CD14-positive monocyte (primary cell): ENCODE measurements at regions not wholly inside any gene's neighbourhood (a gene's known extent, or its start where the extent isn't known, plus 50 kb on each side); places are given as distances from the start of the nearest gene placed in this dataset.

Experiments
- DNase-seq, 3 donors: peaks; one replicate each; pipeline ENCODE4 v3.0.0-alpha.2; 2011 to 2022
- H2AFZ ChIP-seq: 2 replicates; pipeline ENCODE4 v1.6.0; 2012; ENCODE audit warnings: mild to moderate bottlenecking, low read depth, low read length, inconsistent platforms; ENCODE audit not compliant: insufficient read depth, poor library complexity, severe bottlenecking
- H3K27ac ChIP-seq, 2 donors: 1 replicate in 1 of 2; 2 replicates in 1 of 2; pipeline ENCODE4 v1.5.1; 2012 to 2013; ENCODE audit warnings: low read length in 2 of 2, control low read depth in 1 of 2, inconsistent platforms in 1 of 2, low read depth in 1 of 2, mild to moderate bottlenecking in 1 of 2
- H3K27me3 ChIP-seq, 2 donors: one replicate each; pipeline versions ENCODE4 v1.6.0 to v1.6.1; 2011 to 2013; ENCODE audit warnings: low read length in 2 of 2; ENCODE audit not compliant: control insufficient read depth in 2 of 2, insufficient read depth in 2 of 2
- H3K36me3 ChIP-seq, 2 donors: replicated peaks in 1 of 2; 1 replicate in 1 of 2; 2 replicates in 1 of 2; pipeline versions ENCODE4 v1.5.1 to v1.6.1; 2012 to 2013; ENCODE audit warnings: low read length in 2 of 2, control low read depth in 1 of 2, inconsistent platforms in 1 of 2, mild to moderate bottlenecking in 1 of 2; ENCODE audit not compliant: insufficient read depth in 2 of 2, control insufficient read depth in 1 of 2
- H3K4me1 ChIP-seq, 2 donors: 1 replicate in 1 of 2; 2 replicates in 1 of 2; pipeline versions ENCODE4 v1.5.1 to v1.6.1; 2012 to 2013; ENCODE audit warnings: low read length in 2 of 2, control low read depth in 1 of 2, inconsistent platforms in 1 of 2, mild to moderate bottlenecking in 1 of 2, moderate library complexity in 1 of 2; ENCODE audit not compliant: insufficient read depth in 2 of 2, control insufficient read depth in 1 of 2
- H3K4me2 ChIP-seq: replicated peaks from 2 replicates; pipeline ENCODE3; 2012; ENCODE audit warnings: low read length, moderate library complexity, mild to moderate bottlenecking; ENCODE audit not compliant: poor library complexity, severe bottlenecking; ENCODE audit errors: extremely low read depth
- H3K4me3 ChIP-seq, 3 experiments: fragments of 200-600 bp in 1 of 3; sonication (generic) in 1 of 3; replicated peaks in 1 of 3; 1 replicate in 2 of 3; 2 replicates in 1 of 3; pipeline ENCODE4 v1.5.1; 2011 to 2013; ENCODE audit warnings: low read length in 3 of 3, mild to moderate bottlenecking in 3 of 3, control low read depth in 2 of 3, low read depth in 2 of 3, inconsistent platforms in 1 of 3, moderate library complexity in 1 of 3
- H3K79me2 ChIP-seq: 2 replicates; pipeline ENCODE4 v1.6.0; 2012; ENCODE audit warnings: mild to moderate bottlenecking, control low read depth, inconsistent platforms, low read length, moderate library complexity; ENCODE audit not compliant: insufficient read depth
- H3K9ac ChIP-seq: 2 replicates; pipeline ENCODE4 v1.6.0; 2017; ENCODE audit warnings: low read length, mild to moderate bottlenecking; ENCODE audit not compliant: insufficient read depth, poor library complexity, severe bottlenecking
- H3K9me3 ChIP-seq, 2 donors: replicated peaks in 1 of 2; 1 replicate in 1 of 2; 2 replicates in 1 of 2; pipeline versions ENCODE4 v1.5.1 to v1.6.1; 2012 to 2013; ENCODE audit warnings: low read length in 2 of 2, control low read depth in 1 of 2; ENCODE audit not compliant: control insufficient read depth in 1 of 2, insufficient read depth in 1 of 2
- H4K20me1 ChIP-seq: 2 replicates; pipeline ENCODE4 v1.6.0; 2012; ENCODE audit warnings: mild to moderate bottlenecking, low read length, control low read depth, moderate library complexity; ENCODE audit not compliant: insufficient read depth
- H3K27ac Mint-ChIP-seq, 7 donors: one replicate each; pipeline ENCODE4 v1.8.0; 2020; ENCODE audit warnings: mild to moderate bottlenecking in 7 of 7, mixed read lengths in 7 of 7, moderate library complexity in 6 of 7, inconsistent platforms in 2 of 7
- H3K27me3 Mint-ChIP-seq, 3 donors: one replicate each; pipeline ENCODE4 v1.8.0; 2021 to 2022; ENCODE audit warnings: low read depth in 3 of 3, mild to moderate bottlenecking in 3 of 3, mixed read lengths in 3 of 3, moderate library complexity in 3 of 3, inconsistent platforms in 1 of 3
- H3K36me3 Mint-ChIP-seq, 2 donors: one replicate each; pipeline ENCODE4 v1.8.0; 2020; ENCODE audit warnings: mixed read lengths in 2 of 2, inconsistent platforms in 1 of 2, mild to moderate bottlenecking in 1 of 2
- H3K4me1 Mint-ChIP-seq: one replicate; pipeline ENCODE4 v1.8.0; 2020; ENCODE audit warnings: mild to moderate bottlenecking, mixed read lengths
- H3K4me3 Mint-ChIP-seq, 2 donors: one replicate each; pipeline ENCODE4 v1.8.0; 2020; ENCODE audit warnings: mild to moderate bottlenecking in 2 of 2, mixed read lengths in 2 of 2, moderate library complexity in 1 of 2
- H3K9me3 Mint-ChIP-seq, 7 donors: one replicate each; pipeline ENCODE4 v1.8.0; 2020 to 2022; ENCODE audit warnings: mixed read lengths in 7 of 7, mild to moderate bottlenecking in 6 of 7, moderate library complexity in 6 of 7, inconsistent platforms in 2 of 7
- WGBS: methylation state at CpG from one replicate; pipeline ENCODE4 v1.1.5; 2013; ENCODE audit warnings: missing lambda C conversion rate; ENCODE audit not compliant: insufficient coverage; 5-methylcytosine and 5-hydroxymethylcytosine counted together
- intact Hi-C, 2 donors: fragments of 100-400 bp; cut with micrococcal nuclease; formaldehyde crosslinking; loops; one replicate each; pipeline versions ENCODE4 v1.15.0 to v1.15.1; 2023
- TF ChIP-seq, protein P1 (sequence below): fragments of 200-600 bp; IDR thresholded peaks from one replicate; pipeline ENCODE4 v1.8.0; 2022; ENCODE audit warnings: antibody characterized with exemption, mild to moderate bottlenecking

DNA sequence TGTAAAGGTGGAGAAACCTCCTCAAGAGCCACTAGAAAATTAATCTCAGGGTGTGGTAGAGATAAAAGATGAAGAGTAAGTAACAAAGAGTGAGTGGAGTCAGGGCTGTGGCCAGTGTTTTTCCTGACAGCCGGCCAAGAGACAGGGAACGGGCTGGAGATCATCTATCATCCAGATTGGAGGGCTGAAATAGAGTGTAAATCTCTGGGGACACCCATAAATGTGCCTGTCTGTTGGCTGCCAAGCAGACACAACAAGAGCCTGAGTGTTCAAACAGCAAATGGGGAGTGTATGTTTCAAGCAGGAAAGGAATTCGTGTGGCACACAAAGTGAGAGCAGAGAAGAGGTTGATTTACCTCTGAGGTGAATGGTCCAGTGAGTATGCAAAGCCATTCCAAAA is 326.4 kb upstream of the KHDRBS2 start:
- Mint-ChIP-seq H3K9me3 (peaks cover 5 to 30% (median 12%) of the 10 kb centered on the region in 7 donors), H3K4me3 (no peak overlapping the region), H3K27ac (no peak overlapping the region), H3K27me3 (no peaks in the 10 kb centered on the region), H3K36me3 (no peaks in the 10 kb centered on the region), H3K4me1 (no peaks in the 10 kb centered on the region)
- Histone ChIP-seq H3K9ac (no peak overlapping the region), H3K4me3 (no peak overlapping the region), H3K4me2 (no peak overlapping the region), H2AFZ (no peak overlapping the region), H3K36me3 (no peaks in the 10 kb centered on the region), H4K20me1 (no peaks in the 10 kb centered on the region), H3K27ac (no peak overlapping the region), H3K4me1 (no peaks in the 10 kb centered on the region), H3K9me3 (peaks cover 25 to 28% of the 10 kb centered on the region in 2 donors), H3K27me3 (no peaks in the 10 kb centered on the region), H3K79me2 (no peaks in the 10 kb centered on the region)
- no peak for DNase-seq
- 64% methylated on average over 2 of the region's 3 CpGs for WGBS
- intact Hi-C loops: no loop called here
- TF ChIP-seq, protein P1, sequence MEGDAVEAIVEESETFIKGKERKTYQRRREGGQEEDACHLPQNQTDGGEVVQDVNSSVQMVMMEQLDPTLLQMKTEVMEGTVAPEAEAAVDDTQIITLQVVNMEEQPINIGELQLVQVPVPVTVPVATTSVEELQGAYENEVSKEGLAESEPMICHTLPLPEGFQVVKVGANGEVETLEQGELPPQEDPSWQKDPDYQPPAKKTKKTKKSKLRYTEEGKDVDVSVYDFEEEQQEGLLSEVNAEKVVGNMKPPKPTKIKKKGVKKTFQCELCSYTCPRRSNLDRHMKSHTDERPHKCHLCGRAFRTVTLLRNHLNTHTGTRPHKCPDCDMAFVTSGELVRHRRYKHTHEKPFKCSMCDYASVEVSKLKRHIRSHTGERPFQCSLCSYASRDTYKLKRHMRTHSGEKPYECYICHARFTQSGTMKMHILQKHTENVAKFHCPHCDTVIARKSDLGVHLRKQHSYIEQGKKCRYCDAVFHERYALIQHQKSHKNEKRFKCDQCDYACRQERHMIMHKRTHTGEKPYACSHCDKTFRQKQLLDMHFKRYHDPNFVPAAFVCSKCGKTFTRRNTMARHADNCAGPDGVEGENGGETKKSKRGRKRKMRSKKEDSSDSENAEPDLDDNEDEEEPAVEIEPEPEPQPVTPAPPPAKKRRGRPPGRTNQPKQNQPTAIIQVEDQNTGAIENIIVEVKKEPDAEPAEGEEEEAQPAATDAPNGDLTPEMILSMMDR: no peak

DNA sequence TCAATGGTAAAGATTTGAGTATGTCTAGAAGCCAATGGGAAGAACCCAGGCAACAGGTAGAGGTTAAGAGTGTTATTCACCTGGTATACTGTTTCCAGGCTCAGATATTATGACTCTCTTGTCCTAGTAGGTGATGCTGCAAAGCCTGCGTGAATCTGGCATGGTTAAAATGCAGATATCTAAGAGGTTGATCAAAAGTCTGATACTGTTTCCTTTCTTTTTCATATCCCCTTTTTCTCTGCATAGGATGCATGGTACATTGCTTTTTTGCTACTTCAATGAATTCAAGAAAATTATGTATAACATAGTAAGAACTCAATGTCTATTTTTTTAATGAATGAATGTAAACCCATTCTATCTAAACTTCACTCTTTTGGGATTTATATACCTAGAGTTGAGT is 284.3 kb upstream of the KHDRBS2 start:
- no peaks in the 10 kb centered on the region for H3K36me3 ChIP-seq
- H3K9ac ChIP-seq: no peak overlapping the region
- TF ChIP-seq, protein P1: no peak
- H3K4me1 Mint-ChIP-seq: no peaks in the 10 kb centered on the region
- no CpG with 5 or more reads among the region's 1 CpG for WGBS
- H3K4me3 ChIP-seq: no peak overlapping the region
- peaks cover 0 to 4% (median 0%) of the 10 kb centered on the region in 7 donors for H3K9me3 Mint-ChIP-seq
- intact Hi-C loops: no loop called here
- H3K27ac Mint-ChIP-seq: no peak overlapping the region
- peaks cover 4 to 5% of the 10 kb centered on the region in 2 donors for H3K9me3 ChIP-seq
- no peak for DNase-seq
- H4K20me1 ChIP-seq: no peaks in the 10 kb centered on the region
- H3K27ac ChIP-seq: no peak overlapping the region
- H3K4me1 ChIP-seq: no peaks in the 10 kb centered on the region
- no peaks in the 10 kb centered on the region for H3K79me2 ChIP-seq
- H3K27me3 ChIP-seq: no peaks in the 10 kb centered on the region
- H3K4me2 ChIP-seq: no peak overlapping the region
- no peaks in the 10 kb centered on the region for H3K36me3 Mint-ChIP-seq
- H2AFZ ChIP-seq: no peak overlapping the region
- H3K27me3 Mint-ChIP-seq: no peaks in the 10 kb centered on the region
- H3K4me3 Mint-ChIP-seq: no peak overlapping the region
